ENCODE measurements at regions not wholly inside any gene's neighbourhood (a gene's known extent, or its start where the extent isn't known, plus 50 kb on each side); places are given as distances from the start of the nearest gene placed in this dataset.

DNA sequence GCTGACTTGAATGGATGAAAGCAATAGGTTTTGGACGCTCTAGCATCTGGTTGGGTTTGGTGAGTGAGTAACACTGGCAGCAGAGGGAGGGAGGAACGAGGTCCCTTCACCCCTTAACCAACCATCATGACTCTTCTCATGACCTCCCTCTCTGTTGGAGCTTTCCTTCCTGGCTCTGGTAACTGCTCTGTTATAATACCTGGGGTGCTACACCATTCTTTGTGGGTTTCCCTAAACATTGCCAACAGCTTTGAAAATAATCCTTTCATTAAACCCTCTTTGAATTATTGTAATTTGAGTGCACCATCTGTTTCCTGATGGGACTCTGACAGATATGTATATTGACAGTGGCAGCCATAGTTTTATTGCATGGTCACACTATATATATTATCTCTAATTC is 146.2 kb upstream of the PTPRG start:
- no peak for DNase-seq (ENCODE audit: low read depth, low spot score)
- in situ Hi-C loops (cut with HindIII; ENCODE audit: low sequenced_read_pairs): no loop called here
- TF ChIP-seq, protein P1, sequence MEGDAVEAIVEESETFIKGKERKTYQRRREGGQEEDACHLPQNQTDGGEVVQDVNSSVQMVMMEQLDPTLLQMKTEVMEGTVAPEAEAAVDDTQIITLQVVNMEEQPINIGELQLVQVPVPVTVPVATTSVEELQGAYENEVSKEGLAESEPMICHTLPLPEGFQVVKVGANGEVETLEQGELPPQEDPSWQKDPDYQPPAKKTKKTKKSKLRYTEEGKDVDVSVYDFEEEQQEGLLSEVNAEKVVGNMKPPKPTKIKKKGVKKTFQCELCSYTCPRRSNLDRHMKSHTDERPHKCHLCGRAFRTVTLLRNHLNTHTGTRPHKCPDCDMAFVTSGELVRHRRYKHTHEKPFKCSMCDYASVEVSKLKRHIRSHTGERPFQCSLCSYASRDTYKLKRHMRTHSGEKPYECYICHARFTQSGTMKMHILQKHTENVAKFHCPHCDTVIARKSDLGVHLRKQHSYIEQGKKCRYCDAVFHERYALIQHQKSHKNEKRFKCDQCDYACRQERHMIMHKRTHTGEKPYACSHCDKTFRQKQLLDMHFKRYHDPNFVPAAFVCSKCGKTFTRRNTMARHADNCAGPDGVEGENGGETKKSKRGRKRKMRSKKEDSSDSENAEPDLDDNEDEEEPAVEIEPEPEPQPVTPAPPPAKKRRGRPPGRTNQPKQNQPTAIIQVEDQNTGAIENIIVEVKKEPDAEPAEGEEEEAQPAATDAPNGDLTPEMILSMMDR (IDR thresholded peaks at IDR 0.05; ENCODE audit: low read depth, low read length): no peak
- no peak overlapping the region for H3K4me3 ChIP-seq (ENCODE audit: low read depth, low read length)

DNA sequence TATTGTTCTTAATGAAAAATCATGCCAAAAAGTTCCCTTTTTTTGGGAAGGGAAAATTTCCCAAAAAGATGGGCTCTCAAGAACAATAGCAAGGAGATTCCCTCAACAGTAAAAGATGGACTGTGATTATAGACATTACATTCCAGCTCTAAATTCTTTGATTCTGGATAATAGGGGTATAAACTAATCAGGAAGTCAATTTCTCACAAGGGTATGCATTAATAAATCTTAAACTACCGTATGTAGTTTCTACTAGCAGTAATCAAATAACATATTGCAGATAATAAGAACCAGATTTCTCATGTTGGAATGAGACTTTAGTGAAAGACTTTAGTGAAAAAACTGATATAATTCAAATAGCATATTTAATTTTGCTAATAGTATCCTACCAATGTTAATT is 144.8 kb upstream of the PTPRG start:
- H3K4me3 ChIP-seq (ENCODE audit: low read depth, low read length): no peak overlapping the region
- TF ChIP-seq, protein P1 (IDR thresholded peaks at IDR 0.05; ENCODE audit: low read depth, low read length): no peak
- in situ Hi-C loops (cut with HindIII; ENCODE audit: low sequenced_read_pairs): no loop called here
- no peak for DNase-seq (ENCODE audit: low read depth, low spot score)

DNA sequence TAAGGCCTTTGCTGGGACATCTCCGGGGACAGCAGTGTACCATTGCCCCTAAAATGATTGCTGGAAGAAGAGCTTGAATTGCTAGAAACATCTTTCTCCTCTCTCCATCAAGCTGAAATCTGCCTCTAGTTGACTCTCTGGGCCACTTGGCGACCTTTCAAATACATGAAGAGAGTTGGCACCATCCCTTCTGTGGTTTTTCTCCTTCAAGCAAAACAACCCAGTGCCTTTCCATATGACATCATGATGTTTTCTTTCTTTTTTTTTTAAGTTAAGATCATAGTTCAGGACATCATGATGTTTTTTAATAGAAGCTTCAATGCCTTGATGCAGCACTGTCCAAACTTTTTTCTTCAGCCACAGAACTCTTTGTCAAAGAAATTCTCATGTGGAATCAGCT is 144.0 kb upstream of the PTPRG start:
- in situ Hi-C loops (cut with HindIII; ENCODE audit: low sequenced_read_pairs): no loop called here
- peak; percentile 53 for DNase-seq (ENCODE audit: low read depth, low spot score)
- H3K4me3 ChIP-seq (ENCODE audit: low read depth, low read length): no peak overlapping the region
- TF ChIP-seq, protein P1 (IDR thresholded peaks at IDR 0.05; ENCODE audit: low read depth, low read length): no peak

DNA sequence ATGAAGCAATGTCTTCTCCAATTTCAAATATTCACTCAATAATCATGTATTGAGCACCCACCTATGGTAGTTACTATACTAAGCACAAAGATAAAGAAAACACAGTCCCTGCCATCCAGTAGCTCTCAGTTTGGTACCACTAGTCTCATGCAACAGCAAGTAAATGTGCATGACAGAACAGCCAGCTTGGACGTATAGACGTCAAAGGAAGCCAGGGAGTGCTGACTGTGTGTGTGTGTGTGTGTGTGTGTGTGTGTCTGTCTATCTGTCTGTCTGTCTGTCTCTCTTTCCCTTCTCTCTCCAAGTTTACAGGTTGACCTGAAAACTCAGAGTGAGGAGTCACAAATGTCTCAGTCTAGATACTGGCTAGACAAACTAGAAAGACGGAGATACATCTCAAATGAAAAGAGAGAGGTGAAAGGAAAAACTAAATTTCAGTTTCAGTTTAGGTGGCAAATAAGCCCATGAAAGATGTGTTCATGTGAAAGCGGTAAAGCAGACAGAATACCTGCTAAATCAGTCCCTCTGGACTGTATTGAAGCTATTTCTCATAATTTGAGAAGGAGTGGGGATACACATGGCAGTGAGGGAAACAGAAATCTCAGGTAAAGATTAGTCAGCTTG is 141.1 kb upstream of the PTPRG start:
- TF ChIP-seq, protein P1 (IDR thresholded peaks at IDR 0.05; ENCODE audit: low read depth, low read length): no peak
- H3K4me3 ChIP-seq (ENCODE audit: low read depth, low read length): no peak overlapping the region
- in situ Hi-C loops (cut with HindIII; ENCODE audit: low sequenced_read_pairs): no loop called here
- no peak for DNase-seq (ENCODE audit: low read depth, low spot score)

DNA sequence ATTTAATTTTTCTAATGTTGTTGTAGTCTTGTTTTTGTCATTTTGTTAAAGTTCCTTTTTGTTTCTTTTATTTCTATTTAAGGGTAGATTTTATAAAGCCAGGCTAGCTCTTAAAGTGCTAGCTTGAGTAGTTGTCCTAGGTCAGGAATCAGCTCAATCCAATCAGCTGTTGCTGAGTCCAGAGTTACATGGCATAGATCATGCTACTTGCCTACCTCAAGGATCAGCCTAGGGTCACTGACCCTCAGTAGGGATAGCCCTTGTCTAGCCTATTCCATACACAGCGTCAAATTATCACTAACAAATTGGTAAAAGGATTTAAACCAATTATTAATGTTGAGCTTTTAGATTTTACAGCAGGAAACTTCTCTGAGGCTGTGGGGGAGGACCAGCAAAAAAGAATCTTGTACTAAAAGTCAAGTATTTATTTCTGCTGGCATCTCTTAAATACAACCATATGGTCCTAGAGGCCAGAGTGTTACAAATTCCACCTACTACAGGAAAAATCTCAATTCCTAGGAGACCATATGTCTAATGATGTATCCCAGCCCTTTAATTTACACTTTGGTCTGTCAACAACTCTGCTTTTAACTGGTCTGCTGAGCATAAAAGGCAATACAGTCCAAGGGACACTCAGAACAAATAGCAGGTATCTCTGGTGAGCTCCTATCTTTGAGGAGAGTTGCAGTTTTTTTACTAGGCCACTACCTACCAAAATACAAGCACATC is 138.3 kb upstream of the PTPRG start:
- no peak for DNase-seq (ENCODE audit: low read depth, low spot score)
- in situ Hi-C loops (cut with HindIII; ENCODE audit: low sequenced_read_pairs): no loop called here
- TF ChIP-seq, protein P1 (IDR thresholded peaks at IDR 0.05; ENCODE audit: low read depth, low read length): no peak
- no peak overlapping the region for H3K4me3 ChIP-seq (ENCODE audit: low read depth, low read length)

DNA sequence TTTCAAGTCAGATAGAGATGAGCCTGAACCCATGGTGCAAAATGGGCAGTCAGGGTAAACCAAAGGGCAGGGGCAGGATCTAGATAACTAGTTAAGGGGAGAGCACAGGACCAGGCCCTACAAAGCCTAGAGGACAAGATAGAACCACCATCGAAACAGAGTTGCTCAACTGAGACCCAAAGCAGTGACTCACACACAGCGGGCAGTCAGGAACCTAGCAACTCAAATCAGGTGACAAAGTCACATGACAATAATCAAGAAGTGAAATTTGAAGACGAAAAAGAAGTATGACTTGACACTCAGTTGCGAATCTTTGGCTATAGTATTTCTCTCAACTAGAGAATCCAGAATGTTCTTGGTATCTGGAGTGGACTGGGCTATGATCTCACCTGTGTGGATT is 136.0 kb upstream of the PTPRG start:
- no peak for DNase-seq (ENCODE audit: low read depth, low spot score)
- no peak overlapping the region for H3K4me3 ChIP-seq (ENCODE audit: low read depth, low read length)
- in situ Hi-C loops (cut with HindIII; ENCODE audit: low sequenced_read_pairs): no loop called here
- TF ChIP-seq, protein P1 (IDR thresholded peaks at IDR 0.05; ENCODE audit: low read depth, low read length): no peak
